Esophagus muscularis mucosa (tissue), 4 donors: ENCODE measurements at regions not wholly inside any gene's neighbourhood (a gene's known extent, or its start where the extent isn't known, plus 50 kb on each side); places are given as distances from the start of the nearest gene placed in this dataset.
A peak's percentile ranks its signal among the peaks of the same experiment; 100 is the strongest.

Experiments used
- DNase-seq: peaks from one replicate; pipeline ENCODE4 v3.0.0-alpha.2; 2017; ENCODE audit errors: extremely low spot score
- H3K27ac ChIP-seq, 4 donors: fragments of 200-600 bp; sonication (generic); replicated peaks in 1 of 4; 1 replicate in 3 of 4; 2 replicates in 1 of 4; pipeline ENCODE4 v1.5.1; 2016 to 2019; ENCODE audit warnings: mild to moderate bottlenecking in 1 of 4
- H3K27me3 ChIP-seq, 4 donors: fragments of 200-600 bp; sonication (generic); one replicate each; pipeline versions ENCODE4 v1.5.1 to v1.6.0; 2016 to 2019
- H3K36me3 ChIP-seq, 4 donors: fragments of 200-600 bp; sonication (generic); one replicate each; pipeline ENCODE4 v1.5.1; 2016 to 2019
- H3K4me1 ChIP-seq, 4 donors: fragments of 200-600 bp; sonication (generic); one replicate each; pipeline ENCODE4 v1.5.1; 2016 to 2019
- H3K4me3 ChIP-seq, 4 donors: fragments of 200-600 bp; sonication (generic); 1 replicate in 2 of 4; 2 replicates in 2 of 4; pipeline ENCODE4 v1.5.1; 2016 to 2019; ENCODE audit warnings: mild to moderate bottlenecking in 4 of 4, moderate library complexity in 1 of 4
- H3K9me3 ChIP-seq, 4 donors: fragments of 200-600 bp; sonication (generic); 1 replicate in 3 of 4; 2 replicates in 1 of 4; pipeline ENCODE4 v1.5.1; 2016 to 2019
- CTCF ChIP-seq, 3 experiments: fragments of 200-600 bp in 2 of 3; fragments of 450-650 bp in 1 of 3; sonication (generic) in 2 of 3; IDR thresholded peaks; one replicate each; pipeline ENCODE4 v1.5.1; 2017 to 2019; ENCODE audit warnings: antibody characterized with exemption in 3 of 3, mild to moderate bottlenecking in 2 of 3, moderate library complexity in 1 of 3
- EP300 ChIP-seq: sonication (generic); formaldehyde crosslinking; IDR thresholded peaks from one replicate; pipeline ENCODE4 v1.6.1; 2017; ENCODE audit warnings: antibody characterized with exemption
- POLR2A ChIP-seq: fragments of 450-650 bp; IDR thresholded peaks from one replicate; pipeline ENCODE4 v1.6.1; 2017; ENCODE audit warnings: antibody characterized with exemption, moderate library complexity, mild to moderate bottlenecking, low read depth
- POLR2AphosphoS5 ChIP-seq, 2 donors: sonication (generic); formaldehyde crosslinking; IDR thresholded peaks; one replicate each; pipeline ENCODE4 v1.6.1; 2017; ENCODE audit warnings: antibody characterized with exemption in 2 of 2
- WGBS: methylation state at CpG from one replicate; pipeline ENCODE4 v1.1.5; 2018; 5-methylcytosine and 5-hydroxymethylcytosine counted together
- intact Hi-C: fragments of 100-400 bp; cut with DNase I; formaldehyde crosslinking; loops from one replicate; pipeline ENCODE4 v1.15.1; 2023

- peak overlapping the region; percentile 23 to 39 (median 34) for H3K4me3 ChIP-seq
Observed at GRCh38 chr3:141431411-141432378, 55.1 kb upstream of the RASA2 start.

GRCh38 chr3:141432904-141433303 lies 53.9 kb upstream of the RASA2 start:
- peaks cover 0 to 25% (median 8%) of the 10 kb centered on the region in 4 donors for H3K36me3 ChIP-seq
- 83% methylated on average over 2 of the region's 2 CpGs for WGBS
- TF ChIP-seq CTCF (IDR thresholded peaks at IDR 0.05) (no peak), POLR2AphosphoS5 (IDR thresholded peaks at IDR 0.05) (no peak), EP300 (no peak), POLR2A (no peak)
- peak overlapping the region; percentile 83 to 90 (median 85) for H3K27ac ChIP-seq
- H3K4me1 ChIP-seq = peaks cover 67 to 100% (median 91%) of the 10 kb centered on the region in 4 donors
- no peaks in the 10 kb centered on the region for H3K9me3 ChIP-seq
- intact Hi-C loops = no loop called here
- no peaks in the 10 kb centered on the region for H3K27me3 ChIP-seq
- peak overlapping the region in 3 of 4 donors; percentile 31 to 39 (median 36) for H3K4me3 ChIP-seq
- DNase-seq = no peak

More at GRCh38 chr3:141431411-141432378, 55.1 kb upstream of the RASA2 start:
- Histone ChIP-seq H3K27me3 (no peaks in the 10 kb centered on the region), H3K4me1 (peaks cover 74 to 100% (median 95%) of the 10 kb centered on the region in 4 donors), H3K36me3 (peaks cover 0 to 24% (median 9%) of the 10 kb centered on the region in 4 donors), H3K9me3 (no peaks in the 10 kb centered on the region), H3K27ac (peak overlapping the region; percentile 83 to 90 (median 85))
- TF ChIP-seq POLR2A (peak; percentile 3), EP300 (peak; percentile 78), CTCF (IDR thresholded peaks at IDR 0.05) (no peak), POLR2AphosphoS5 (IDR thresholded peaks at IDR 0.05) (peak; percentile 78 to 80)
- 51% methylated on average over 18 of the region's 18 CpGs for WGBS
- intact Hi-C loops = no loop called here
- no peak for DNase-seq

- Histone ChIP-seq H3K36me3 (peaks cover 0 to 29% (median 11%) of the 10 kb centered on the region in 4 donors), H3K4me1 (peaks cover 55 to 94% (median 88%) of the 10 kb centered on the region in 4 donors), H3K4me3 (no peak overlapping the region), H3K9me3 (no peaks in the 10 kb centered on the region), H3K27me3 (no peaks in the 10 kb centered on the region), H3K27ac (peak overlapping the region; percentile 83 to 90 (median 85))
- TF ChIP-seq POLR2AphosphoS5 (IDR thresholded peaks at IDR 0.05) (no peak), CTCF (IDR thresholded peaks at IDR 0.05) (no peak), POLR2A (no peak), EP300 (no peak)
- DNase-seq = no peak
- intact Hi-C loops = no loop called here
- WGBS = 68% methylated on average over 2 of the region's 2 CpGs
Observed at GRCh38 chr3:141434255-141434654, 52.6 kb upstream of the RASA2 start.

- no peak overlapping the region for H3K4me3 ChIP-seq
- no peaks in the 10 kb centered on the region for H3K27me3 ChIP-seq
- H3K36me3 ChIP-seq = peaks cover 0 to 13% (median 5%) of the 10 kb centered on the region in 4 donors
- H3K4me1 ChIP-seq = peaks cover 52 to 94% (median 88%) of the 10 kb centered on the region in 4 donors
- 87% methylated on average over 3 of the region's 3 CpGs for WGBS
- DNase-seq = no peak
- intact Hi-C loops = no loop called here
- no peak for TF ChIP-seq POLR2AphosphoS5 (IDR thresholded peaks at IDR 0.05)
- no peak for TF ChIP-seq CTCF (IDR thresholded peaks at IDR 0.05)
- no peak for TF ChIP-seq EP300
- no peak for TF ChIP-seq POLR2A
- H3K9me3 ChIP-seq = no peaks in the 10 kb centered on the region
- peak overlapping the region; percentile 22 to 90 (median 58) for H3K27ac ChIP-seq
Observed at GRCh38 chr3:141436180-141436579, 50.6 kb upstream of the RASA2 start.
